HG03108 (cell line): ENCODE measurements at regions not wholly inside any gene's neighbourhood (a gene's known extent, or its start where the extent isn't known, plus 50 kb on each side); places are given as distances from the start of the nearest gene placed in this dataset.

Experiments used
- ATAC-seq: cut with Tn5 transposase; IDR thresholded peaks from one replicate; pipeline ENCODE4 v1.9.1; 2021; ENCODE audit warnings: moderate library complexity; ENCODE audit not compliant: unreplicated experiment

- ATAC-seq = no peak
These were observed 99.4 kb upstream of the BCL11A start for GRCh38 chr2:60652832-60653340.

GRCh38 chr2:60657673-60658072, 98.4 kb upstream of the PAPOLG start:
- no peak for ATAC-seq

- ATAC-seq = no peak
These were observed 97.0 kb upstream of the PAPOLG start for GRCh38 chr2:60659026-60659425.

- no peak for ATAC-seq
These were observed 94.9 kb upstream of the PAPOLG start for GRCh38 chr2:60661073-60661738.

- no peak for ATAC-seq
These were observed 93.3 kb upstream of the PAPOLG start for GRCh38 chr2:60662781-60663180.

- ATAC-seq = no peak
These were observed 84.1 kb upstream of the PAPOLG start for GRCh38 chr2:60671966-60672365.

- peak; percentile 97 for ATAC-seq
These were observed 81.4 kb upstream of the PAPOLG start for GRCh38 chr2:60674524-60675165.

GRCh38 chr2:60675301-60675700, 80.8 kb upstream of the PAPOLG start:
- no peak for ATAC-seq

- ATAC-seq = no peak
These were observed 79.2 kb upstream of the PAPOLG start for GRCh38 chr2:60676706-60677330.

- no peak for ATAC-seq
These were observed 78.7 kb upstream of the PAPOLG start for GRCh38 chr2:60677356-60677755.

- no peak for ATAC-seq
These were observed 77.5 kb upstream of the PAPOLG start for GRCh38 chr2:60678551-60678950.

GRCh38 chr2:60679036-60679780, 76.9 kb upstream of the PAPOLG start:
- no peak for ATAC-seq

GRCh38 chr2:60693551-60693950, 62.5 kb upstream of the PAPOLG start:
- no peak for ATAC-seq

- no peak for ATAC-seq
These were observed 60.3 kb upstream of the PAPOLG start for GRCh38 chr2:60695793-60696192.

- no peak for ATAC-seq
These were observed 56.5 kb upstream of the PAPOLG start for GRCh38 chr2:60699617-60700016.

- no peak for ATAC-seq
These were observed 50.0 kb upstream of the PAPOLG start for GRCh38 chr2:60706021-60706420.
